Stomach (tissue), 8 donors: ENCODE measurements at regions not wholly inside any gene's neighbourhood (a gene's known extent, or its start where the extent isn't known, plus 50 kb on each side); places are given as distances from the start of the nearest gene placed in this dataset.
A peak's percentile ranks its signal among the peaks of the same experiment; 100 is the strongest.

ENCODE experiments used
- DNase-seq, 2 donors: peaks; one replicate each; pipeline versions ENCODE4 v3.0.0 to v3.0.0-alpha.2; 2013 to 2019
- H3K27ac ChIP-seq, 5 donors: fragments of 200-600 bp in 4 of 5; sonication (generic) in 4 of 5; one replicate each; pipeline ENCODE4 v1.5.1; 2013 to 2019; ENCODE audit warnings: mild to moderate bottlenecking in 1 of 5, moderate library complexity in 1 of 5
- H3K27me3 ChIP-seq, 3 donors: fragments of 200-600 bp; sonication (generic); one replicate each; pipeline ENCODE4 v1.5.1; 2017 to 2019; ENCODE audit warnings: mixed run types in 1 of 3
- H3K36me3 ChIP-seq, 4 donors: fragments of 200-600 bp; sonication (generic); 1 replicate in 3 of 4; 2 replicates in 1 of 4; pipeline ENCODE4 v1.5.1; 2016 to 2019
- H3K4me1 ChIP-seq, 4 donors: fragments of 200-600 bp; sonication (generic); one replicate each; pipeline ENCODE4 v1.5.1; 2016 to 2019
- H3K4me3 ChIP-seq, 4 donors: fragments of 200-600 bp; sonication (generic) in 3 of 4; one replicate each; pipeline ENCODE4 v1.5.1; 2016 to 2019; ENCODE audit warnings: mild to moderate bottlenecking in 1 of 4
- H3K9me3 ChIP-seq, 4 donors: fragments of 200-600 bp; sonication (generic); one replicate each; pipeline ENCODE4 v1.5.1; 2016 to 2019
- EP300 ChIP-seq: sonication (generic); formaldehyde crosslinking; IDR thresholded peaks from one replicate; pipeline ENCODE4 v1.6.1; 2017; ENCODE audit warnings: antibody characterized with exemption
- POLR2A ChIP-seq, 4 donors: fragments of 450-650 bp; IDR thresholded peaks; one replicate each; pipeline ENCODE4 v1.6.1; 2016; ENCODE audit warnings: antibody characterized with exemption in 4 of 4, control low read depth in 2 of 4, mild to moderate bottlenecking in 1 of 4, moderate library complexity in 1 of 4
- POLR2AphosphoS5 ChIP-seq, 3 donors: sonication (generic); formaldehyde crosslinking; IDR thresholded peaks; one replicate each; pipeline ENCODE4 v1.6.1; 2016; ENCODE audit warnings: antibody characterized with exemption in 3 of 3
- WGBS, 5 donors: extraction: QIAGEN DNeasy Blood & Tissue Kit in 3 of 5; methylation state at CpG; one replicate each; pipeline versions ENCODE4 v1.1.5 to v1.1.7; 2013 to 2018; 5-methylcytosine and 5-hydroxymethylcytosine counted together
- intact Hi-C: fragments of 100-400 bp; cut with DNase I; formaldehyde crosslinking; loops from one replicate; pipeline ENCODE4 v1.15.1; 2023; ENCODE audit warnings: low total_unique reads
- TF ChIP-seq, protein P1 (sequence below), 7 experiments: fragments of 450-650 bp in 4 of 7; fragments of 200-600 bp in 3 of 7; sonication (generic) in 3 of 7; IDR thresholded peaks; one replicate each; pipeline ENCODE4 v1.5.1; 2016 to 2019; ENCODE audit warnings: antibody characterized with exemption in 7 of 7, control low read depth in 2 of 7, mild to moderate bottlenecking in 1 of 7
- donor health status: healthy with polysubstance abuse.
- donor health status: Bipolar disorder and iron deficiency.
- donor health status: healthy.

DNA sequence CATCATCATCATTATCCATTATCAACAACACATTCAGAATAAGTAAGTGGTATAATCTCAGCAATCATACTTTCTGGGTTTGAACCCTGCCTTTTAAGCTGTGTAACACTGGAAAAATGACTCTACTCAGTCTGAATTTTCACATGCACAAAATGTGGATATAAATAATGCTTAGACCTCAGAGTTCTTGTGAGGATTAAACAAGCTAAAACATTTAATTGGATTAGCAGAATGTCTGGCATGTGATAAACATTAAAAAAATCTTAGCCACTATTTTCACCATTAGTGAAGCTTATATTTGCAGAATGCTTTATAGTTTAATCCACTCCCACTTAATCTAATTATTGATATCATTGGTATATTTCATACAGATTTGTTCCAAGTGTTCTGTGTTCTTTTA is 412.3 kb downstream of the RFC3 start:
- Histone ChIP-seq H3K4me3 (no peak overlapping the region), H3K9me3 (peaks cover 0 to under 1% (median 0%) of the 10 kb centered on the region in 4 donors), H3K27ac (no peak overlapping the region), H3K27me3 (no peaks in the 10 kb centered on the region), H3K36me3 (no peaks in the 10 kb centered on the region), H3K4me1 (no peaks in the 10 kb centered on the region)
- intact Hi-C loops, result no loop called here
- TF ChIP-seq, protein P1, sequence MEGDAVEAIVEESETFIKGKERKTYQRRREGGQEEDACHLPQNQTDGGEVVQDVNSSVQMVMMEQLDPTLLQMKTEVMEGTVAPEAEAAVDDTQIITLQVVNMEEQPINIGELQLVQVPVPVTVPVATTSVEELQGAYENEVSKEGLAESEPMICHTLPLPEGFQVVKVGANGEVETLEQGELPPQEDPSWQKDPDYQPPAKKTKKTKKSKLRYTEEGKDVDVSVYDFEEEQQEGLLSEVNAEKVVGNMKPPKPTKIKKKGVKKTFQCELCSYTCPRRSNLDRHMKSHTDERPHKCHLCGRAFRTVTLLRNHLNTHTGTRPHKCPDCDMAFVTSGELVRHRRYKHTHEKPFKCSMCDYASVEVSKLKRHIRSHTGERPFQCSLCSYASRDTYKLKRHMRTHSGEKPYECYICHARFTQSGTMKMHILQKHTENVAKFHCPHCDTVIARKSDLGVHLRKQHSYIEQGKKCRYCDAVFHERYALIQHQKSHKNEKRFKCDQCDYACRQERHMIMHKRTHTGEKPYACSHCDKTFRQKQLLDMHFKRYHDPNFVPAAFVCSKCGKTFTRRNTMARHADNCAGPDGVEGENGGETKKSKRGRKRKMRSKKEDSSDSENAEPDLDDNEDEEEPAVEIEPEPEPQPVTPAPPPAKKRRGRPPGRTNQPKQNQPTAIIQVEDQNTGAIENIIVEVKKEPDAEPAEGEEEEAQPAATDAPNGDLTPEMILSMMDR (IDR thresholded peaks at IDR 0.05), result no peak
- TF ChIP-seq POLR2A (IDR thresholded peaks at IDR 0.05) (no peak), POLR2AphosphoS5 (IDR thresholded peaks at IDR 0.05) (no peak), EP300 (no peak)
- DNase-seq, result no peak

DNA sequence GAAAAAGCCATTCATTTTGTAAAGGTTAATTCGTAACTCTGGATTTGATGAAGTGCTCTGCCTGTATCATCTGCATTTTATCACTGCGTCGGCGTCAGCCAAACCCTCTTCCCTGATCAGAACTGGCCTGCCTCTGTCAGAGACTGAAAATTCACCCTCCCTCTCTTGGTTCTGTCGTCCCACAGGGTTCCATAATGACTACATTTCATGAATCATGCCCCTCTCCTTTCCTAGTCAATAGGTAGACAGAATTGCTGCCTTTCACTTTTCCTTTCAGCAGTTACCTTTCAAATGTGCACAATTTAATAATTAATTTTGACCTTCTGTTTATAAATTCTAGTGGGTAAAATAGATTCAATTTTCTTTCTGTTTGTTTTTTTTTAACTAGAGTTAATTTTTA is 423.4 kb downstream of the RFC3 start:
- Histone ChIP-seq H3K27ac (no peak overlapping the region), H3K4me1 (no peaks in the 10 kb centered on the region), H3K27me3 (no peaks in the 10 kb centered on the region), H3K36me3 (no peaks in the 10 kb centered on the region), H3K4me3 (no peak overlapping the region), H3K9me3 (peaks cover 0 to 6% (median 3%) of the 10 kb centered on the region in 4 donors)
- 84 to 95% (median 86%) methylated on average over 5 of the region's 5 CpGs for WGBS, 5 donors
- no peak for DNase-seq
- intact Hi-C loops, result no loop called here
- no peak for TF ChIP-seq POLR2AphosphoS5 (IDR thresholded peaks at IDR 0.05)
- no peak for TF ChIP-seq POLR2A (IDR thresholded peaks at IDR 0.05)
- TF ChIP-seq EP300, result no peak

DNA sequence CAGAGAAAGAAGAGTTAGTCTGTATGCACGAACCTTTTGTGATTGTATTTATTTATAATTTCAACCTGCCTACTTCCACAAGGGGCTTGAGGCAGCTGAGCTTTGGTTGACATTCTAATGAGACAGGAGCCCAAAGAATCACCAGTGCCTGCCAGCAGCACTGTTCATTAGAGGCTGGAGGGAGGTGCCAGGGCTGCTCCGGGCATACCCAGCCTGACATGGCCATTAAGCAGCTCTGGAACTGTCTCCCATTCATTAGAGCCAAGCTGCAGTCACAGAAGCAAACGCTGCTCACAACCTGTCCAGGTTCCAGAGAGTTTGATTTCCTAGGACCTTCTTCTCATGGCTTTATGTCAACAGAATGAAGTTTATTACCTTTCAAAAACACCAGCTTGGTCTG is 425.5 kb downstream of the RFC3 start:
- 55 to 74% (median 57%) methylated on average over 3 of the region's 3 CpGs for WGBS, 5 donors
- Histone ChIP-seq H3K9me3 (peaks cover 0 to 6% (median 3%) of the 10 kb centered on the region in 4 donors), H3K27me3 (no peaks in the 10 kb centered on the region), H3K4me3 (no peak overlapping the region), H3K27ac (no peak overlapping the region), H3K4me1 (no peaks in the 10 kb centered on the region), H3K36me3 (no peaks in the 10 kb centered on the region)
- intact Hi-C loops, result no loop called here
- DNase-seq, result peak in 1 of 2 donors; percentile 14
- TF ChIP-seq POLR2AphosphoS5 (IDR thresholded peaks at IDR 0.05) (no peak), EP300 (no peak), POLR2A (IDR thresholded peaks at IDR 0.05) (no peak)
- TF ChIP-seq, protein P1 (IDR thresholded peaks at IDR 0.05), result no peak

DNA sequence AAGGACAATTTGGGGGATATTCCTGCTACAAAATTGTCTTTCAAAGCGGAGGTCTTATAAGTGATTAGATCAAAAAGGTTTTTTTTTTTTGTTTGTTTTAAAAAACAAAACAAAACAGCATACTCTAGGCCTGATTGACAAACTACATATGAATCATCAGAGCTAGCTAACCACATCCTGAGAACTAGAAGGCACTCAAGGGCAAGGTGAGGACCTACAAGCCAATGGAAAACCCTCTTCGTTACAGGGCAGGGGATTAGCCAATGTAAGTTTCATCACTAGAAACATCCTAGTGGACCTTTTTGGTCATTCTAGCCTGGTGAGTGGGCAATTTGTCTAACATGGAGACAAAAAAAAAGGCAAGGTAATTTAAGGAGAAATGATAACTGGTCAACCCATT is 428.6 kb downstream of the RFC3 start:
- Histone ChIP-seq H3K27me3 (no peaks in the 10 kb centered on the region), H3K4me3 (no peak overlapping the region), H3K36me3 (no peaks in the 10 kb centered on the region), H3K27ac (no peak overlapping the region), H3K9me3 (no peaks in the 10 kb centered on the region), H3K4me1 (no peaks in the 10 kb centered on the region)
- no peak for TF ChIP-seq POLR2AphosphoS5 (IDR thresholded peaks at IDR 0.05)
- TF ChIP-seq, protein P1 (IDR thresholded peaks at IDR 0.05), result no peak
- no peak for TF ChIP-seq POLR2A (IDR thresholded peaks at IDR 0.05)
- no peak for TF ChIP-seq EP300
- no peak for DNase-seq
- intact Hi-C loops, result no loop called here
- WGBS, 5 donors, result 80 to 94% (median 88%) methylated on average over 2 of the region's 2 CpGs

DNA sequence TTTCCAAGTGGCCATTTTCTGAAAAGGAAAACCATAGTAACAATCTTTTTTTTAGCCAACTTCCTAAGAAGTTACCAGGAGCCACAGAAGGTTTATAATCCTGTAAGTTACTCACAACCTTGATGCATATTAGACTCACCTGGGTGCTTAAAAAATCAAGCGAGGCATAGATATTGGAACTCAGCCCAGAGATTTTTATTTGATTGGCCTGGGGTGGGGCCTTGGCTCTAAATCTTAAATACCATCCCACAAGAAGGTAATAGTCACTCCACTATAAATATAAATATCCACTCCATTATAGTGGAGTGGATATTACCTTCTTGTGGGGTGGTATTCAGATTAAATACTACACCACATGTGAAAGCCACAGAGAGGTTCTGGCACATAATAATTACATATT is 429.6 kb downstream of the RFC3 start:
- H3K4me3 ChIP-seq, result no peak overlapping the region
- intact Hi-C loops, result no loop called here
- DNase-seq, result no peak
- H3K9me3 ChIP-seq, result no peaks in the 10 kb centered on the region
- WGBS, 5 donors, result 16 to 52% (median 42%) methylated on average over 1 of the region's 1 CpG
- H3K4me1 ChIP-seq, result no peaks in the 10 kb centered on the region
- no peak for TF ChIP-seq POLR2AphosphoS5 (IDR thresholded peaks at IDR 0.05)
- no peak for TF ChIP-seq POLR2A (IDR thresholded peaks at IDR 0.05)
- TF ChIP-seq, protein P1 (IDR thresholded peaks at IDR 0.05), result no peak
- no peak for TF ChIP-seq EP300
- H3K27me3 ChIP-seq, result no peaks in the 10 kb centered on the region
- H3K36me3 ChIP-seq, result no peaks in the 10 kb centered on the region
- no peak overlapping the region for H3K27ac ChIP-seq
